GM21786 (cell line): ENCODE measurements at regions not wholly inside any gene's neighbourhood (a gene's known extent, or its start where the extent isn't known, plus 50 kb on each side); places are given as distances from the start of the nearest gene placed in this dataset.

Experiments
- ATAC-seq: cut with Tn5 transposase; IDR thresholded peaks from one replicate; pipeline ENCODE4 v1.9.1; 2021; ENCODE audit not compliant: unreplicated experiment

DNA sequence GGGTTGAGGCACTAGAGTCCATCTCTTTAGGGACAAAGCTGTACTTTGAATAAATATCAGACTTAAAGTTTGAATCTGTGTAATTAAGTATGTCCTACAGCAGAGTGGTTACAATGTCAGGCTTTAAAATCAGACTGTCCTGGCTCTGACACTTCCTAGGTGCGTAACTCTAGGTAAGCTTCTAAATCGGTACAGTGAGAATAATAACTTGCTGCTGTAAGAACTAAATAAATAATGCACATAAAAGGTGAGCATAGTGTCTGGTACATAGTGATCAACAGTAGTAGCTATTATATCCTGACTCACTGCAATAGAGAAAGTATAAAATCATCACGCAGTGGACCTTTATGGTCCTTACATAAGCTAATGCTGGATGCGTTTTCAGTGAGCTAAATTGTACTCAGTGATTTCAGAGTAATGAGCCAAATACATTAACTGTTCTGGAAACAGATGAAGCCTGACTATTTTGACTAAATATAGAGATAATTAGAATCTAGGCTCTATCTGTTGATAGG lies 72.2 kb upstream of the PDK4 start:
- no peak for ATAC-seq

DNA sequence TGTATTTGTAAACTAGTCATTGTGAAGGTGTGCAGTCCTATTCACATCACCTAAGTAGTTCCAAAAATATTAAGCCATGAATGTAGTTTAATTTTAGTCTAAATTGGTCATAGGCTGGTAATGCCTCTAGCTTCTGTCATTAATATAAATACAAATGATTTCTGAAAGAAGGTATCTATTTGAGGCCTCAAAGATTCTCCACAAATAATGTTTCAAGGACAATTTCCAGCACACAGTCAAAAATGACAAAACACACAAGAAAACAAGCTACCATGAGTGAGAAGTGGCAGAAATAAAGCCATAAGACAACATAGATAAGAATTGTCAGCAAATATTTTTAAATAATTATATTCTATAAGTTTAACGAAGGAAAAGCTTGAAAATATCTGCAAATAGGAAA lies 66.7 kb upstream of the PDK4 start:
- ATAC-seq = no peak

DNA sequence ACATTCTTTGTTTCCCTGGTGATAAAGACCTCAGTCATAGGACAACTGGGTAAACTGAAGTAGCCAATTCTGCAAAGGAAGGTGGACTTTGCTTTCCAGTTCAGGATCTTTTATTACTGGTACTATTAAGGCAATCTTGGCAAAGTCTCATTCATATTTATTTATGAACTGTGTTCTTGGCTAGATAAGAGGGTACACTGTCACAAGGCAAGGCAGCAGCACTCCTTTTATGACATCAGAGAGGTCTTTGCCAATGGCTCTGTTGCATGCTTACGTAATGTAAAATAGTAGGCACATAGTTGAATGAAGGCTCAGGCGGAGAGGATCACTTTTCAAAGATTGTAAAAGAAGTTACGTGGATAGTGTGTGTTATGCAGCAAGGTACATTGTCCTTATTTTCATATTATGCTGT lies 63.7 kb upstream of the PDK4 start:
- no peak for ATAC-seq

- ATAC-seq = no peak
Measured at GRCh38 chr7:95658676-95659075, 62.4 kb upstream of the PDK4 start.

- ATAC-seq = no peak
Measured at GRCh38 chr7:95649546-95649945, 53.2 kb upstream of the PDK4 start.

DNA sequence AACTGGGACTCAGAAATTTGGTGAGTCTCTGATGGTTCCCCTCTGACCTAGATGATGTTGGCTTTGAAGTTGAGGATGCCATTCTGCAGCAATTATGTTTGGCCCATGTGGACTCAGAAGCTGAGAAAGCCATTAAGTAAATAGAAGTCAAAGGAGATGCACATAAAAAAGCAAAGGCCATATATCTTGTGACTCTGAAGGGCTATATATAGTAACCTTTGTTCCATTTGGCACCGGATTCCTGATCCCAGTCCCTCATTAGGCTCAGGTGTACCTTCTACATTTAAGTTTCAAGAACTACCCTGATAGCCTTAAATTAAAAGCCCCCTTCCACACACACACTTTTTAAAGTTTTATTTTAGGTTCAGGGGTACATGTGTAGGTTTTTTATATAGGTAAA lies 50.0 kb upstream of the PDK4 start:
- ATAC-seq = no peak
